ENCODE measurements at regions not wholly inside any gene's neighbourhood (a gene's known extent, or its start where the extent isn't known, plus 50 kb on each side); places are given as distances from the start of the nearest gene placed in this dataset.

DNA sequence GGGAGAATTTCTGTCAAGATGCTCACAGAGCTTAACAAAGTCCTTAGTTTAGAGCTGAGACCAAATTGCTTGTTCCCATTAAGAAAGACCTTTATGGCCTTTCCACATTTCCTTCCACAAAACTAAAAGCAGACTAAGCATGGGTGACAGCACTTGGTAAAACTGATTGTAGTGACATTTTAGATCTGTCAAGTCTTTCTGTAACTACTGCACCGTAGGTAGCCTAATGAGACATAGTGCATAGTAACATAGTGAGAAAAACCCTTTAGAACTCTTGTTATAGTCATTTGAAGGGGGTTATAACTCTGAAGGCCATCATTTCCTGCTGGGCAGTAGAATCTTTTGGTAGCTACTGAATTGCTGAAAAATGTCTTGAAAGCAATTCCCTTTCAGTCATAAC lies 990.9 kb upstream of the CNTN5 start:
- TF ChIP-seq, protein P1, sequence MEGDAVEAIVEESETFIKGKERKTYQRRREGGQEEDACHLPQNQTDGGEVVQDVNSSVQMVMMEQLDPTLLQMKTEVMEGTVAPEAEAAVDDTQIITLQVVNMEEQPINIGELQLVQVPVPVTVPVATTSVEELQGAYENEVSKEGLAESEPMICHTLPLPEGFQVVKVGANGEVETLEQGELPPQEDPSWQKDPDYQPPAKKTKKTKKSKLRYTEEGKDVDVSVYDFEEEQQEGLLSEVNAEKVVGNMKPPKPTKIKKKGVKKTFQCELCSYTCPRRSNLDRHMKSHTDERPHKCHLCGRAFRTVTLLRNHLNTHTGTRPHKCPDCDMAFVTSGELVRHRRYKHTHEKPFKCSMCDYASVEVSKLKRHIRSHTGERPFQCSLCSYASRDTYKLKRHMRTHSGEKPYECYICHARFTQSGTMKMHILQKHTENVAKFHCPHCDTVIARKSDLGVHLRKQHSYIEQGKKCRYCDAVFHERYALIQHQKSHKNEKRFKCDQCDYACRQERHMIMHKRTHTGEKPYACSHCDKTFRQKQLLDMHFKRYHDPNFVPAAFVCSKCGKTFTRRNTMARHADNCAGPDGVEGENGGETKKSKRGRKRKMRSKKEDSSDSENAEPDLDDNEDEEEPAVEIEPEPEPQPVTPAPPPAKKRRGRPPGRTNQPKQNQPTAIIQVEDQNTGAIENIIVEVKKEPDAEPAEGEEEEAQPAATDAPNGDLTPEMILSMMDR (IDR thresholded peaks at IDR 0.05), result no peak
- no peak for TF ChIP-seq POLR2A (IDR thresholded peaks at IDR 0.05)

All from esophagus squamous epithelium (tissue), 4 donors.